Prostate gland (tissue), 2 donors: ENCODE measurements at regions not wholly inside any gene's neighbourhood (a gene's known extent, or its start where the extent isn't known, plus 50 kb on each side); places are given as distances from the start of the nearest gene placed in this dataset.

Source experiments
- DNase-seq: peaks from one replicate; pipeline ENCODE4 v3.0.0-alpha.2; 2019; ENCODE audit warnings: low spot score
- H3K27ac ChIP-seq, 2 donors: fragments of 200-600 bp; sonication (generic); 2 replicates each; pipeline ENCODE4 v1.5.1; 2017 to 2019
- H3K27me3 ChIP-seq: fragments of 200-600 bp; sonication (generic); replicated peaks from 2 replicates; pipeline ENCODE4 v1.5.1; 2019; ENCODE audit not compliant: insufficient read depth
- H3K36me3 ChIP-seq, 2 donors: fragments of 200-600 bp; sonication (generic); 1 replicate in 1 of 2; 2 replicates in 1 of 2; pipeline versions ENCODE4 v1.5.1 to v1.8.1; 2017 to 2019
- H3K4me1 ChIP-seq: fragments of 200-600 bp; sonication (generic); replicated peaks from 2 replicates; pipeline ENCODE4 v1.5.1; 2019
- H3K4me3 ChIP-seq, 2 donors: fragments of 200-600 bp; sonication (generic); 2 replicates each; pipeline ENCODE4 v1.5.1; 2017 to 2019
- H3K9me3 ChIP-seq: fragments of 200-600 bp; sonication (generic); 2 replicates; pipeline ENCODE4 v1.5.1; 2017
- POLR2A ChIP-seq: fragments of 450-650 bp; IDR thresholded peaks from one replicate; pipeline ENCODE4 v1.6.1; 2016; ENCODE audit warnings: antibody characterized with exemption, mild to moderate bottlenecking
- POLR2AphosphoS5 ChIP-seq: sonication (generic); formaldehyde crosslinking; IDR thresholded peaks from one replicate; pipeline ENCODE4 v1.6.1; 2017; ENCODE audit warnings: antibody characterized with exemption
- WGBS: methylation state at CpG from one replicate; pipeline ENCODE4 v1.1.5; 2018; 5-methylcytosine and 5-hydroxymethylcytosine counted together
- intact Hi-C: fragments of 100-400 bp; cut with DNase I; formaldehyde crosslinking; loops from one replicate; pipeline ENCODE4 v1.14.2; 2022
- TF ChIP-seq, protein P1 (sequence below), 4 experiments: fragments of 200-600 bp in 2 of 4; fragments of 450-650 bp in 2 of 4; sonication (generic) in 2 of 4; IDR thresholded peaks; 1 replicate in 3 of 4; 2 replicates in 1 of 4; pipeline ENCODE4 v1.5.1; 2016 to 2019; ENCODE audit warnings: antibody characterized with exemption in 4 of 4, mild to moderate bottlenecking in 2 of 4, moderate library complexity in 2 of 4

DNA sequence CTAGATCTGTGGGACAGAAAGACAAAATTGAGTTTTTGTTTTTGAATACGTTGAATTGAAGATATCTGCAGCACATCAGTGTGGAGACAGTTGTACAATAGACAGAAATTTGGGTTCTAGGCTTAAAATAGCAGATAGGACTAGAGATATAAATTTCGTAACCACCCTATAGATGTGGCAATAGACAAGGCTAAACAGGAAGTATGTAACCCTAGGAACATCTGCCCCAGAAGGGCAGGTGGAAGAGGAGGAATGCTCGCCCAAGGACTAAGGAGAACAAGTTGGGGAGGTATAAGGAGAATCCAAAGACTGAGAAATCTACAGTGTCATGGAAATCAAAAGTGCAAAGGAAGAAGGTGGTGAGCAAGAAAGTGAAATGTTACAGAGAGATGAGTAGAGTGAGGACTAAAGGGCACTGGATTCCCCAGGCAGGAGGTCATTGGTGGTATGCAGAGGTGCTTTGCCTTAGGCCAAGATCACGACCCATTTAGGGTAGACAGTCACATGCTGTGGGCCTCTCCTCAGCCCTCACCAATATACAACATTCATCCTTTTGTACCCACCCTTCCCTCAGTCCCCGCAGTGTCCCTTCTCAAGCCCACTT is 109.1 kb upstream of the ELL2 start:
- Histone ChIP-seq H3K27ac (no peak overlapping the region), H3K36me3 (no peaks in the 10 kb centered on the region), H3K27me3 (no peaks in the 10 kb centered on the region), H3K4me1 (no peaks in the 10 kb centered on the region), H3K4me3 (no peak overlapping the region), H3K9me3 (no peaks in the 10 kb centered on the region)
- TF ChIP-seq, protein P1, sequence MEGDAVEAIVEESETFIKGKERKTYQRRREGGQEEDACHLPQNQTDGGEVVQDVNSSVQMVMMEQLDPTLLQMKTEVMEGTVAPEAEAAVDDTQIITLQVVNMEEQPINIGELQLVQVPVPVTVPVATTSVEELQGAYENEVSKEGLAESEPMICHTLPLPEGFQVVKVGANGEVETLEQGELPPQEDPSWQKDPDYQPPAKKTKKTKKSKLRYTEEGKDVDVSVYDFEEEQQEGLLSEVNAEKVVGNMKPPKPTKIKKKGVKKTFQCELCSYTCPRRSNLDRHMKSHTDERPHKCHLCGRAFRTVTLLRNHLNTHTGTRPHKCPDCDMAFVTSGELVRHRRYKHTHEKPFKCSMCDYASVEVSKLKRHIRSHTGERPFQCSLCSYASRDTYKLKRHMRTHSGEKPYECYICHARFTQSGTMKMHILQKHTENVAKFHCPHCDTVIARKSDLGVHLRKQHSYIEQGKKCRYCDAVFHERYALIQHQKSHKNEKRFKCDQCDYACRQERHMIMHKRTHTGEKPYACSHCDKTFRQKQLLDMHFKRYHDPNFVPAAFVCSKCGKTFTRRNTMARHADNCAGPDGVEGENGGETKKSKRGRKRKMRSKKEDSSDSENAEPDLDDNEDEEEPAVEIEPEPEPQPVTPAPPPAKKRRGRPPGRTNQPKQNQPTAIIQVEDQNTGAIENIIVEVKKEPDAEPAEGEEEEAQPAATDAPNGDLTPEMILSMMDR (IDR thresholded peaks at IDR 0.05) = no peak
- no peak for TF ChIP-seq POLR2A
- TF ChIP-seq POLR2AphosphoS5 = no peak
- DNase-seq = no peak
- WGBS = 94% methylated on average over 5 of the region's 5 CpGs
- intact Hi-C loops = no loop called here

DNA sequence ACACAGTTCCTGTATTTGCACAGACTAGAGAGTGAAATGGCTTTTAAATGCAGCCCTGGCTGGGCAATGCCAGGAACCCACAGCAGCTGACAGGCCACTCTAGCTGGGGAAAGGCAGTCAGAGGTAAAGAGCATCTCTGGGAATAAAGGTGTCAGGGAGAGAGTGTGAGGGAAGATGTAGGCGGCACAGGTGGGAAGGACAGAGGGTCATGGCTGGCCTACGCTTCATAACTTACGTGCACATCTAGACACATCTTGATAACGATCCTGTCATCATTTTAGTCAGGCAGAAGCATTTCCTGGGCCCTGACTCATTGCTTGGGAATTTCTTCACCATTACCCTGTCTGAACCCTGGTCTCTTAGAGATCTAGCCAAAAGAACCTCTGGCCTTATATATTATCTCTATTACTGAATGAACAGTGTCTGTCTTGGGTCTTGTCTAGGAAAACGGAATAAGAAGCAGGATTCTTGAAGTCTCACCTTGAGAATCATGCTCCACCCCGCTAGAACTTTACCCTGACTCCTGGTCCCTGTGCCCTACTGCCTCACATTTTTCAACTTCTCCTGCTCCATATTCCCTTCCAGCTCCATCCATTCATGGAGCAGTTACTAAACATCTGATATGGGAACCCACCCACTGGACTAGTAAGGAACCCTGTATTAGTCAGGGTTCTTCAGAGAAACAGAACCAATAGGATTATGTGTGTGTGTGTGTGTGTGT is 106.4 kb upstream of the ELL2 start:
- no peaks in the 10 kb centered on the region for H3K4me1 ChIP-seq
- TF ChIP-seq POLR2AphosphoS5 = no peak
- TF ChIP-seq POLR2A = no peak
- TF ChIP-seq, protein P1 (IDR thresholded peaks at IDR 0.05) = no peak
- intact Hi-C loops = no loop called here
- no peaks in the 10 kb centered on the region for H3K9me3 ChIP-seq
- H3K27ac ChIP-seq = peak overlapping the region in 1 of 2 donors; percentile 15
- no peaks in the 10 kb centered on the region for H3K36me3 ChIP-seq
- peak; percentile 16 for DNase-seq
- no peaks in the 10 kb centered on the region for H3K27me3 ChIP-seq
- no peak overlapping the region for H3K4me3 ChIP-seq
- 59% methylated on average over 6 of the region's 6 CpGs for WGBS

DNA sequence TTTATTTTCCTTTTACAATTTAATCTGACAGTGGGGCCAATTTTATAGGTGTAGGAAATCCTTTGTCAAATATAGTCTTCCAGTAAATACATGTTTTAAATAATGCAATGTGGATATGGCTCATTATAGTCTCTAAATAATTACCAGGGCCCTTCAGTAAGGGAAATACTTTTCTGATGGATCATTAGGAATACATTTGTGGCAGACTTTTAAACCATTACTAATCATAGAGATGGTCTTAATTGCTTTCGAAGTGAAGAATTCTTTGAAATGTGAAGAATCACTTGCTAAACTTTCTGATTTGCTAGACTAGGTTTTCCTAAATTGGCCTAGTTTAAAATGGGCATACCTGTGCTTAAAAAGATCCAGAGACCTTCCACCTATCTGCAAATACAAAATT is 105.6 kb upstream of the ELL2 start:
- WGBS = 73% methylated on average over 1 of the region's 1 CpG
- intact Hi-C loops = no loop called here
- DNase-seq = no peak
- H3K27me3 ChIP-seq = no peaks in the 10 kb centered on the region
- no peak overlapping the region for H3K27ac ChIP-seq
- no peaks in the 10 kb centered on the region for H3K36me3 ChIP-seq
- H3K9me3 ChIP-seq = no peaks in the 10 kb centered on the region
- H3K4me1 ChIP-seq = no peaks in the 10 kb centered on the region
- no peak for TF ChIP-seq POLR2A
- TF ChIP-seq POLR2AphosphoS5 = no peak
- TF ChIP-seq, protein P1 (IDR thresholded peaks at IDR 0.05) = no peak
- H3K4me3 ChIP-seq = no peak overlapping the region

DNA sequence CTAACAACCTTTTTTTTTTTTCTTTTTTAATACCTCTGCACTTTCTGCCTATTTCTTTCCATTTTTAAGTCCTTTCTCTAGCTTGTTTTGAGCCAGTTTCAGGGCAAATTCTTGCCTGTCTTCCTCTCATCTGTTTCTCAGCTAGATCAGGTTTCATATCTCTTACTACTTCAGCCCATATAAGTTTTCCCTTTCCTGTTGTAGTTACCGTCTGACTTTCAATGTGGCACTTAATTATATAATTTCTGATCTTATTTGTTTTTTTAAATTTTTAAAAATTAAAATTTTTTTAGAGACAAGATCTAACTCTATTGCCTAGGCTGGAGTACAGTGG is 104.7 kb upstream of the ELL2 start:
- intact Hi-C loops = no loop called here
- TF ChIP-seq, protein P1 (IDR thresholded peaks at IDR 0.05) = no peak
- TF ChIP-seq POLR2A = no peak
- no peak for TF ChIP-seq POLR2AphosphoS5

DNA sequence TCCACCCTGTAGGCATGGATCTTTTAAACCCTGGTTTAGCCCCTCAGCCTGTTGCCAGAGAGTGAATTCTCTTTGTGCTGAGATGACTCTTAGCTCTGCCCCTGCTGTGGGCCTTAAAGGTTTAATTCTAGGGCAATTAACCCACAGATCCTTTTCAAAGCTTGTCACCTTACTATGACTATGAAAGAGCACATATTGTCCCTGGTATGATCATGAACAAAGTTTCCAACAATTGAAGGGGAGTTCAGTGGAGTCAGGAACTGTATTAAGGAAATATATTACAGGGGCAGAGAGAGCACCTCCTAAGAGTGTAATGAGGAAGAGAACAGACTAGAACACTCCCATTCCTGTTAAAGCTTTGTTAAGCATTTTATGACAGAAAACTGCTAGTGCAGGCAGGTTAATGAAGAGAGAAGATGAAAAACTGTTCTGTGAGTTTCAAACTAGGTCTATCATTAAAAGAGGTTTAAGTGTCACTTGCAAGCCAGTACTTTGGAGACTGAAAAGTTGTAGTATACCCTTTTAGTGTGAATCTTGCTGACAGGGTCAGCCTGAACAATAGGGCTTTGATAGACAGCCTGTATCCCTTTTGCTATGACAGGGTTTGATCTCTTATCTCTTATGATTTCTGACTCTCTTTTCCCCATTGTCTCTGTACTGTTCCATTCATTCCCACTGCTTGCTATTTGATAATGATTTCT is 104.2 kb upstream of the ELL2 start:
- intact Hi-C loops = no loop called here
- no peak overlapping the region for H3K4me3 ChIP-seq
- H3K27ac ChIP-seq = peak overlapping the region in 1 of 2 donors; percentile 6
- H3K4me1 ChIP-seq = no peaks in the 10 kb centered on the region
- DNase-seq = no peak
- TF ChIP-seq POLR2A (no peak), POLR2AphosphoS5 (peak; percentile 38)
- no peaks in the 10 kb centered on the region for H3K27me3 ChIP-seq
- H3K36me3 ChIP-seq = no peaks in the 10 kb centered on the region
- H3K9me3 ChIP-seq = no peaks in the 10 kb centered on the region

More for the DNA sequence above, 104.7 kb upstream of the ELL2 start:
- no peaks in the 10 kb centered on the region for H3K4me1 ChIP-seq
- no peaks in the 10 kb centered on the region for H3K36me3 ChIP-seq
- H3K4me3 ChIP-seq = no peak overlapping the region
- WGBS = 26% methylated on average over 1 of the region's 1 CpG
- DNase-seq = no peak
- H3K27ac ChIP-seq = peak overlapping the region in 1 of 2 donors; percentile 6
- no peaks in the 10 kb centered on the region for H3K27me3 ChIP-seq
- no peaks in the 10 kb centered on the region for H3K9me3 ChIP-seq
